BJ (cell line): ENCODE measurements at regions not wholly inside any gene's neighbourhood (a gene's known extent, or its start where the extent isn't known, plus 50 kb on each side); places are given as distances from the start of the nearest gene placed in this dataset.

Source experiments
- CTCF ChIA-PET: fragments of 350-600 bp; formaldehyde crosslinking; extraction: SDS; loops from one replicate; lab custom pipeline; 2021; ENCODE audit warnings: antibody characterized with exemption, inconsistent platforms; lab: Yijun Ruan, JAX
- POLR2A ChIA-PET: fragments of 300-600 bp; sonication (Branson Sonifier 250); formaldehyde crosslinking; extraction: SDS; loops from one replicate; lab custom pipeline; 2021; ENCODE audit warnings: antibody characterized with exemption; lab: Charles Lee
- DNase-seq: peaks from one replicate; pipeline ENCODE4 v3.0.0-alpha.2; 2011; ENCODE audit warnings: low read depth
- H3K27me3 ChIP-seq: 2 replicates; pipeline ENCODE4 v1.6.0; 2011; ENCODE audit warnings: low read length; ENCODE audit not compliant: control insufficient read depth, insufficient read depth
- H3K36me3 ChIP-seq: 2 replicates; pipeline ENCODE4 v1.5.1; 2011; ENCODE audit warnings: low read length; ENCODE audit not compliant: control insufficient read depth, insufficient read depth
- H3K4me3 ChIP-seq: 2 replicates; pipeline ENCODE4 v1.5.1; 2011; ENCODE audit warnings: low read depth, mild to moderate bottlenecking, control low read depth, low read length
- TF ChIP-seq, protein P1 (sequence below): IDR thresholded peaks from 2 replicates; pipeline ENCODE4 v1.5.1; 2011; ENCODE audit warnings: low read depth, mild to moderate bottlenecking, control low read depth, inconsistent platforms, low read length, moderate library complexity; ENCODE audit not compliant: insufficient read depth

DNA sequence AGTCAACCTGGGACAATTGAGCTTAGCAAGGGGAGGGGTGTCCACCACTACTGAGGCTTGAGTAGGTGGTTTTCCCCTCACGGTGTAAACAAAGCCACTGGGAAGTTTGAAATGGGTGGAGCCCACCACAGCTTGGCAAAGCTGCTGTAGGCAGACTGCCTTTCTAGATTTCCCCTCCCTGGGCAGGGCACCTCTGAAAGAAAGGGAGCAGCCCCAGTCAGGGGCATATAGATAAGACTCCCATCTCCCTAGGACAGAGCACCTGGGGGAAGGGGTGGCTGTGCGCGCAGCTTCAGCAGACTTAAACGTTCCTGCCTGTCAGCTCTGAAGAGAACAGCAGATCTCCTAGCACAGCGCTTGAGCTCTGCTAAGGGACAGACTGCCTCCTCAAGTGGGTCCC is 758.4 kb downstream of the LTN1 start:
- H3K27me3 ChIP-seq: no peaks in the 10 kb centered on the region
- H3K36me3 ChIP-seq: no peaks in the 10 kb centered on the region
- ChIA-PET CTCF (interaction anchor here (1.3 kb wide), 1 partner anchor 18 kb away, joined by 3 read pairs; no protein-coding TSS in a partner anchor), POLR2A (no interaction called here)
- DNase-seq: no peak
- no peak overlapping the region for H3K4me3 ChIP-seq
- TF ChIP-seq, protein P1, sequence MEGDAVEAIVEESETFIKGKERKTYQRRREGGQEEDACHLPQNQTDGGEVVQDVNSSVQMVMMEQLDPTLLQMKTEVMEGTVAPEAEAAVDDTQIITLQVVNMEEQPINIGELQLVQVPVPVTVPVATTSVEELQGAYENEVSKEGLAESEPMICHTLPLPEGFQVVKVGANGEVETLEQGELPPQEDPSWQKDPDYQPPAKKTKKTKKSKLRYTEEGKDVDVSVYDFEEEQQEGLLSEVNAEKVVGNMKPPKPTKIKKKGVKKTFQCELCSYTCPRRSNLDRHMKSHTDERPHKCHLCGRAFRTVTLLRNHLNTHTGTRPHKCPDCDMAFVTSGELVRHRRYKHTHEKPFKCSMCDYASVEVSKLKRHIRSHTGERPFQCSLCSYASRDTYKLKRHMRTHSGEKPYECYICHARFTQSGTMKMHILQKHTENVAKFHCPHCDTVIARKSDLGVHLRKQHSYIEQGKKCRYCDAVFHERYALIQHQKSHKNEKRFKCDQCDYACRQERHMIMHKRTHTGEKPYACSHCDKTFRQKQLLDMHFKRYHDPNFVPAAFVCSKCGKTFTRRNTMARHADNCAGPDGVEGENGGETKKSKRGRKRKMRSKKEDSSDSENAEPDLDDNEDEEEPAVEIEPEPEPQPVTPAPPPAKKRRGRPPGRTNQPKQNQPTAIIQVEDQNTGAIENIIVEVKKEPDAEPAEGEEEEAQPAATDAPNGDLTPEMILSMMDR: no peak

DNA sequence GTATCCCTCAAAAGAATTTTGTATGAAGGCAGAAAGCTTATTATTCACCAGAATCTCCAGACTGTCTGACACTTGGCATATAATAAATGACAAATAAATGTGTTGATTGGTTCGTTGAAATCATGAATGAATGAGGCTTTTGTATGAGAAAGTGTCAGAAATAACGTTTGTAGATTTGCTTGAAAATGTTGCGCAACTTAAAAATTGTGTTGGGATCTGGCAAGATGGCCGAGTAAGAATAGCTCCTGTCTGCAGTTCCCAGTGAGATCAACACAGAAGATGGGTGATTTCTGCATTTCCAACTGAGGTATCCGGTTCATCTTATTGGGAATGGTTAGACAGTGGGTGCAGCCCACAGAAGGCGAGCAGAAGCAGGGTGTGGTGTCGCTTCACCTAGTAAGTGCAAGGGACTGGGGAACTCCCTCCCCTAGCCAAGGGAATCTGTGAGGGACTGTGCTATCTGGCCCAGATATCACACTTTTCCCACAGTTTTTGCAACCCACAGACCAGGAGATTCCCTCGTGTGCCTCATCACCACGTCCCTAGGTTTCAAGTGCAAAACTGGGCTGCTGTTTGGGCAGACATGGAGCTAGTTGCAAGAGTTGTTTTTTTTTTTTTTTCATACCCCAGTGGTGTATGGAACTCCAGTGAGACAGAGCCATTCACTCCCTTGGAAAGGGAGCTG is 759.0 kb downstream of the LTN1 start:
- Histone ChIP-seq H3K27me3 (no peaks in the 10 kb centered on the region), H3K4me3 (no peak overlapping the region), H3K36me3 (no peaks in the 10 kb centered on the region)
- no peak for DNase-seq
- POLR2A ChIA-PET: no interaction called here
- TF ChIP-seq, protein P1: no peak
- CTCF ChIA-PET: interaction anchor here (1.3 kb wide), 1 partner anchor 19 kb away, joined by 3 read pairs; no protein-coding TSS in a partner anchor

DNA sequence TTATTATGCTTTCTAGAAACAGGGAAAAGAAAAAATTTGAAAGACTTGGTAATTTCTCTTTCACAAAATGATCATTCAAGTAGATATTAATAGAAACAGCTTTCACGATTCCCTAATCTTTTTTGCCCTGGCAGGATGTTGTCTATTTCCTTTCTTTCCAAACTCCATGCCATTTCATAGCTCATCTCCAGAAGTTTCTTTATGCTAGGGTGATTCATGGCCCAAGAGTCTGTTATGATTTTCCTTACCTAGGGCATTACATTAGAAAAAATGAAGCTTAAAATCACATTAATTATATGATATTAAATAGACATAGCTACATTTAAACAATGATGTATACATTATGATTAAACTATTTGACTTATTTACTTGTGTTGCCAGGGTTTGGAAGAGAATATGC is 762.1 kb downstream of the LTN1 start:
- no peaks in the 10 kb centered on the region for H3K36me3 ChIP-seq
- no peaks in the 10 kb centered on the region for H3K27me3 ChIP-seq
- CTCF ChIA-PET: no interaction called here
- DNase-seq: no peak
- no peak overlapping the region for H3K4me3 ChIP-seq
- POLR2A ChIA-PET: interaction anchor here (0.7 kb wide), 1 partner anchor 22 kb away, joined by 3 read pairs; no protein-coding TSS in a partner anchor
- TF ChIP-seq, protein P1: no peak

DNA sequence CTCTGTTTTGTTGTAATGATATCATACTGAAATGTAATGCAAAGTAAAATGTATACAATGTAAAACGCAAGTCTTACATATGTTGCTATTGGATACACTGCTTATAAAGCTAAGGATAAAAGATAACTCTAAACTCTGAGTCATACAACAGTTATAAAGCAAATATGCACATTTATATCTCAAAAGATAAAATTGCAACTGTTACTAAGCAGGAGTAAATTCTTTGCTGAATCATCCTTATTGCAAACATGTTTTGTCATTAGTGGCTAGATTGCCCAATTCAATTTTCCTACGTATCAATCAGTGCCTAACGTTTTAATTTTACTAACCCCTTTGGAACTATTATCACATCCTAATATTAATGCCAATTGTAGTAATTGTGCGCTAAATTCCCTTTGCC is 762.9 kb downstream of the LTN1 start:
- TF ChIP-seq, protein P1: no peak
- Histone ChIP-seq H3K36me3 (no peaks in the 10 kb centered on the region), H3K27me3 (no peaks in the 10 kb centered on the region), H3K4me3 (no peak overlapping the region)
- no peak for DNase-seq
- ChIA-PET POLR2A (no interaction called here), CTCF (no interaction called here)

DNA sequence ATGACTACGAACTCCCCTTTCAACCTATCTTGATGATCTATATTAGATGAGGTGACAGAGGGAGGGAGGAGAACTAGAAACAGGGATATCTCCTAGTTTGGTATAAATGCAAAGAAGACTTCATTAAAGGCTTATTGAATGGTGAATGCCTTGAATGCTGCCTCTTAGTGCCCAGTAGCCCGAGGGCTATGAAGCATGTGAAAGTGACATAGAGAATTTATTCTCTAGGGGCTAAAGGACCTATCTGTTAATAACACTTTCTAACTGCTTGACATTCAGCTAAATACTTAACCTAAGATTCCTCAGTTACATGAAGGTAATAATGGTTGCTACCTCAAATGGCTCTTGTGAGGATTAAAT is 764.1 kb downstream of the LTN1 start:
- no peak for DNase-seq
- Histone ChIP-seq H3K4me3 (no peak overlapping the region), H3K27me3 (no peaks in the 10 kb centered on the region), H3K36me3 (no peaks in the 10 kb centered on the region)
- CTCF ChIA-PET: no interaction called here
- POLR2A ChIA-PET: no interaction called here
- TF ChIP-seq, protein P1: no peak
